GM18858 (cell line): ENCODE measurements at regions not wholly inside any gene's neighbourhood (a gene's known extent, or its start where the extent isn't known, plus 50 kb on each side); places are given as distances from the start of the nearest gene placed in this dataset.
"Not testable (repeated sequence)": the region's sequence is repeated elsewhere in the genome, so short reads cannot be mapped to it uniquely, and the experiment has no call there.

ENCODE experiments used
- ATAC-seq: cut with Tn5 transposase; IDR thresholded peaks from one replicate; pipeline ENCODE4 v1.9.1; 2021; ENCODE audit not compliant: unreplicated experiment

DNA sequence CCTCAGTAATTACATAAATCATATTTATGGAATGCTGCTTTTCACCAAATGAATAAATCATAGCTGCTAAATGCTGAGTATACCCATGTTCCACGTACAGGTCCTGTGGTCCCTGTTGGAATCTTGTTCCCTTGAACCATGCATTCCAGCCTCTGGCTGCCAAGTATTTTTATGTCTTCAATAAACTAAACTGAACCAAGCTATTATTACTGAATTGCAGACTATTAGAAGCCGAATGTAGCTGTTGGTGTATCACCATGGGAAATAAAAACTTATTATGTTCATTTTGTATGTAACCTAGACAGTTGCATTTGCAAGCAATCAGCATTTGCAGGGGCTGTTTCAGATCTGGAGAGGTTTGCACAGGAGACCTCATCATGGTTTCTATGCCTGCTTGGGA, 362.4 kb downstream of the ADCYAP1 start:
- ATAC-seq, result no peak

DNA sequence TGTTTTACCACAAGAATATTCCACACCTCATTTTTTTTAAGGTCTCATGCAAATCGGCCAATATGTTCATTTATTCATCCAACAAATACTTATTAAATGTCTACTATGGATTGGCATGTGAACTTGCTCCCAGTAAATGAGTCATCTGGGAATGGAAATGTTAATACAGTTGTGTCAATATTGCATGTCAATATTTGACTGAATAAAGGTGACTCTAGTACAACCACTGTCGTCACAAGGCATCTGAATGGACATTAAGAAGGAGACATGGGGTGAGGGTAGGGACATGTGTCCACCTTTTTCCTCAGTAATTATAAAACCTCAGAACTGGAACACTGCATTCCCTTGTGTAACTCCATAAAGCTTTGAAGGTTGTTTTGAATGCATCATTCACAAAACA, 365.4 kb downstream of the ADCYAP1 start:
- no peak for ATAC-seq

DNA sequence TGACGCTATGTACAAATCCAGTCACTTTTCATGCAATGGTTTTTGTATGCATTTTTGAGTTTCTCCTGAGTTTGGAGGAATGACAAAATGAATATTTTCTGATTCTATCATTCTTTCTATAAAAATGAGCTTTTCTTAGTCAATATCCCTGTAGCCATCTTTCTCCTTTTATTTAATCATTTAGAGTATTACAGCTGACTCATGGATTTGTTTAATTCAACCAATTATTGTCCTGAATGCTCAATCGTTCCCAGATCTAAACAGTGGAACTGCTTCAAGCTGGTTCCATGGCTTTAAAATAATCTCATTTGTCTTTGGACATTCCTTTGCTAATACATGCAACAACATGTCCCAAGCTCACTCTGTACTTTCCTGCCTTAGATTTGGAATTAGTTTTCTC, 368.8 kb downstream of the ADCYAP1 start:
- ATAC-seq, result no peak

DNA sequence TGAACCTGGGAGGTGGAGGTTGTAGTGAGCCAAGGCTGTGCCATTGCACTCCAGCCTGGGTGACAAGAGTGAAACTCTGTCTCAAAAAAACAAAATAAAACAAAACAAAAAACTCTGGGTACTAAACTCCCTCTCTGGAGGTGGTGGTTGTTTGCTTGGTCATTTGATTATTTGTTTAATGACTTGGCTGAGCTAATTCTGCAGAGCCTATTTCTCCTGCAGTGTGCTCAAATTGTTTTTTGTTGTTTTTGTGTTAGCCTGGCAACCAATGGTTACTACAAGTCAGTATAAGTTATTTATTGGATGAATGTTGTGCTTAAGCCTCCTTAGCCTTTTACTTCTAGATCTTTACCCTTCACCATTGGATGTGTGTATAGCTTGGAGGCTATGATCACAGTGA, 387.5 kb downstream of the ADCYAP1 start:
- no peak for ATAC-seq

DNA sequence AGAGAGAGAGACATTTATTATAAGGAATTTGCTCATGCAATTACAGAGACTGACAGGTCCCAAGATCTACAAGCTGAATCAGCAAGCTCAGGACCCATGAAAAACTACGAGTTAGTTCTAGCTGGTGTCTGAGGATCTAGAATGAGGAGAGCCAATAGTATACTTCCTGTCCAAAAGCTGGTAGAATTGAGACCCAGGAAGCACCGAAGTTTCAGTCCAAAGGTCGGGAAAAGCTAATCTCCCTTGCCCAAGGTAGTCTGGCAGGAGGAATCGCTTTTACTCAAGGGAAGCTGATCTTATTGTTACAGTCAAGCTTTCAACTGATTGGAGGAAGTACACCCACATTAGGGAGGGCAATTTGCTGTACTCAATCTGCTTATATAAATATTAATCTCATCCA, 389.6 kb downstream of the ADCYAP1 start:
- ATAC-seq, result no peak

DNA sequence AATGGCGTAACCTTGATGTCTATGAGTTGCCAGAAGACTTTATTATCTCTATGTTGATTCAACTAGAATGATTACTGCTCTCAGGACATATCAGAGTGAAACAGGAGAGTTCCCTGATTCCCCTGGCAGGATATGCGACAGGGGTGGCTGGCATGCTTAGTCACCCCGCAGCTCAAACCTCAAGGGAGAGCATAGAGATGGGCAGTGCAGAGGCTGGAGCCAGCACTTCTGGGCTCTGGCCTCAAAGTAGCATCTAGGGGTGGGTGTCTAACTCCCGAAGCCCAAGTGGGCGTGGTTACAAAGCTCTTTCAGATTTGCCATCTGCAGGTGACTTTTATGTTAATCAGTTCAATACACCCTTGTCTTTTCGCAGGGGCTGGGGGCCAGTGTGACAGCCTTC, 391.6 kb downstream of the ADCYAP1 start:
- ATAC-seq, result no peak

DNA sequence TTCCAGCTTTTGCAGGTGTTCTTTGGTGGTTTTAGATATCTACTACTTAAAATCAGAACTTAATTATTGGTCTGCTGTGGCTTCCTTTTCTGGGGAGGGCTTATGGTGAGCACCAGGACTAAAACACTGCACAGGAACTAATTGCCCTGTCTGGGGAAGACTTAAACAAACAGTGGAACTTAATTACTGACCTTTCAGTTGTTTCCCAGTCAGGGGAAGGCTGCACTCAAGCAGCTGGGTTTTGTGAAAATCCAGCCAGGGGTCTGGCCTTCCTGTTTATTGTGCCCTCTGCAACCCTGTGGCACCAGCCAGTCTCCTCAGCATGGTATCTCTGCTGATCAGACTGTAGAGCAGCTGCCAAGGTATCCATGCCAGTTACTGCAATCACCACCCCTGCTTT, 398.2 kb downstream of the ADCYAP1 start:
- ATAC-seq, result no peak

DNA sequence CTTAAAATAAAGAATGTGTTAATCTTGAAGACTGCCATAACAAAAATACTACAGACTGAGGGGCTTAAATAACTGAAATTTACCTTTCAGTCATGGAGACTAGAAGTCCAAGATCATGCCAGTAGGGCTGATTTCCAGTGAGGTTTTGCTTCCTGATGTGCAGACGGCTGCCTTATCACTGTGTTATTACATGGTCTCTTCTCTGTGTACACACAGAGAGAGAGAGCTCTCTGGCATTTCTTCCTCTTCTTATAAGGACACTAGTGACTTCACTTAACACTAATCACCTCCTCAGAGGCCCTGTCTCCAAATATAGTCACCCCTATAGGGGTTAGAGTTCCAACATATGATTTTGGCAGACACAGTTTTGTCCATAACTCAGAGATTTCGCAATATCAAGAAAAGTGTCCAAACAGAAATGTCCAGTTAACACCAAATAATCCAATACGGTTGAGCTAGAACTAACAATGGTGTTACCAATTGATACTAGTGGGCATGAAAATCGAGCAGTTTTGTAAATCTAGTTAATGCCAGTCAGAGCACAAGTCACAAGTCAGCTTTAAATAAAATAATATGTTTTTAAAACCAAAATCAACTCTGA, 399.8 kb downstream of the ADCYAP1 start:
- no peak for ATAC-seq

DNA sequence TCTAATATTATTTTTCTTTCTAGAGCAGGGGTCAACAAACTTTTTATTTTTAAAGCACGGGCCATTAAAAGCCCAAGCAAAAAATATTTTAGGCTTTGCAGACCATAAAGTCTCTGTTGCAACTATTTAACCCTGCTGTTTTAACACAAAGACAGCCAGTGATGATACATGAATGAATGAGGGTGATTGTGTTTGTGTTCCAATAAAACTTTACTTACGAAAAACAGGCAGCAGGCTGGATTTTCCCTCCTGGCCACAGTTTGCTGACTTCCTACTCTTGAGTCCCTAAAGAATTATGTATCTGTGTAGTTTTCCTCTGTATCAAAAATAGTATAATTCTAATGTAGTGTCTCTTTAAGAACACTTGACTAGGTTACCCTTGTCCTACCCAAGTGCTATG, 402.0 kb downstream of the ADCYAP1 start:
- no peak for ATAC-seq

DNA sequence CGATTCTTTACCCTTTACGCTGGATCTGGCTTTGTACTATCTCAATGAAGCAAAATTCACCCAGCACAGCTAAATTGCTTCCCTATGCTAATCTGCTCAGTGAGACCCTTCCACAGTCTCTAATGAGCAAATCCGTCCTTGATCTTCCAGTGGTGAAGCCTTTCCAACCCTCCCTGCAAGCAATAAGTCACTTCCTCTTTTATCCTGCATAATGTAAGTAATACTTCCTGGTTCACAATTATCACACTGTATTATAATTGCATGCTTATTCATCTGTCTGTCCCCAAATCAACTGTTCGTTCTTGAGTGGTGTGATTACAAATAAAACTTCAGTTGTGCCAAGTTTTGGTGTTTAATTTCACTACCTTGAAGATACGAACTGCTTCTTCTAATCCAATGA, 404.0 kb downstream of the ADCYAP1 start:
- ATAC-seq, result no peak

DNA sequence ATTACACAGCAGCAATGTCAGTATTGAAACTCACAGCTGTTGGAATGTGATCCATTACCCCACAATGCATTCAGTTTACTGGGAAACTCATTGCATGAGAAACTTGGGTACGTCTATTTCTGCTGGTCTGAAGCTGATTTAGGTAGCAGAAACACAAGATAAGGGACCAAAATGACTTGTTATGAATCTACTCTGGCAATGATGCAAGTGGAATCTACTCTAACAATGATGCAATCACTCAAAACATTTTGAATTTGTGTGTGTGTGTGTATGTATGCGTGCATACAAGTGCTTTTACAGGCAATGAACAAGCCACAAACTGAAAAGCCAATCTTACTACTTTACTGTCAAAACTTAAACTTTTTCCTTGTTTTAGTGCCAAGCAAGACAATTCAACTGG, 406.7 kb downstream of the ADCYAP1 start:
- ATAC-seq, result no peak

DNA sequence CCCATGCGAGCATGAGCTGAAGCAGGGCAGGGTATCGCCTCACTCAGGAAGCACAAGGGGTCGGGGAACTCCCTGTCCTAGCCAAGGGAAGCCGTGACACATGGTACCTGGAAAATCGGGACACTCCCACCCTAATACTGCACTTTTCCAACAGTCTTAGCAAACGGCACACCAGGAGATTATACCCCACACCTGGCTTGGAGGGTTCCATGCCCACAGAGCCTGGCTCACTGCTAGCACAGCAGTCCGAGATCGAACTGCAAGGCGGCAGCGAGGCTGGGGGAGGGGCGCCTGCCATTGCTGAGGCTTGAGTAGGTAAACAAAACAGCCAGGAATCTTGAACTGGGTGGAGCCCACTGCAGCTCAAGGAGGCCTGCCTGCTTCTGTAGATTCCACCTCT, 430.7 kb downstream of the ADCYAP1 start:
- ATAC-seq, result not testable (repeated sequence)

DNA sequence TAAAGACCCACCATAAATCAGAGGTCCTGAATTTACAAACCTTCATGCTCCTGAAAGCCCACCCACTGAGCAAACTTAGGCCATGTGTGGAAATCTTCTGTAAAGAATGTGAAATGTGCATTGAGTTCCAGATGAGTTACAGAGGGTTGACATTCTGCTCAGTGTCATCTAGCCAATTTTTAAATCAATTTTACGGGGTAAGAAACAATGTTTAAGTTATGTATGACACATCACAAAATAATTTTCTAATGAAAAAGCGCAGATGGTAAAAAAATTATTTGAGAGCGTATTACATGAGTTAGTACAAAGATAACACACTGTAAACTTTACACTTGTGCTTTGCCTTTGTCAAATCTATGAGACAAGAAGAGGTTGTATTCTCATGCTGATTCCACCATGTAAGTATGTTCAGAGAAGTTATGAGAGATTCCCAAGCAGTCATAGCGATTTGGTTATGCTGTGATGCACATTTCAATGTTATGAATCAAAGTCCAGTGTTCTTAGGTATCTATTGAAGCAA, 446.3 kb downstream of the ADCYAP1 start:
- no peak for ATAC-seq

DNA sequence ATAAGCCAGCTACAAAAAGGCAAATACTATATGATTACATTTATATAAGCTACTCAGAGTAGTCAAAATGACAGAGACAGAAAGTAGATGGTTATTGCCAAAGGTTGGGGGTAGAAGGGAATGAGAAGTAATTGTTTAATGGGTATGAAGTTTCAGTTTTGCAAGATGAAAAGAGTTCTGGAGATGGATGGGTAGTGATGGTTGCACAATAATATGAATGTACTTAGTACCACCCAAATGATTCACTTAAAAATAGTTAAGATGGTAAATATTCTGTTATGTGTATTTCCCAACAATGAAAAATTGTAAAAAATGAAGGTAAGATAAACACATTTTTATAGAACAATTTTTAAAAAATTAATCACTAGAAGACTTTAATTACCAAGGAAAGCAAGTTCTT, 448.4 kb downstream of the ADCYAP1 start:
- ATAC-seq, result no peak

DNA sequence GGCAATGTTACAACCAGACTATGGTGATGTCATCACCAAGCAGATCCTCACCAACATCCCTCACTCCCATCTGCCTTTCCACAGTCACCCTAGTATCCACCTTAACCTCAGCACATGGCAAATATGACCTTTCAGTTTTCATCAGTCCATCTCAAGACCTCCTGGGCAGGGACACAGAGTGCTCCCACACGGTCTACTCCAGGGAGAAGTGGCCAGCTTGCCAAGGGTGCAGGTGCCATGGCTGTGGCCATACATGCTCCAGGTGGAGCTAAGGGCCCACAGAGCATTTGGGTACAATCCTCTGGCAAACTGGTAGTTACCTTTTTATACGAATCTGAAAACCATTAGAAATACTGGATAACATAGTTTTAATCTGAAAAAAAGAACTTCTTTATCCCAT, 453.1 kb downstream of the ADCYAP1 start:
- no peak for ATAC-seq

DNA sequence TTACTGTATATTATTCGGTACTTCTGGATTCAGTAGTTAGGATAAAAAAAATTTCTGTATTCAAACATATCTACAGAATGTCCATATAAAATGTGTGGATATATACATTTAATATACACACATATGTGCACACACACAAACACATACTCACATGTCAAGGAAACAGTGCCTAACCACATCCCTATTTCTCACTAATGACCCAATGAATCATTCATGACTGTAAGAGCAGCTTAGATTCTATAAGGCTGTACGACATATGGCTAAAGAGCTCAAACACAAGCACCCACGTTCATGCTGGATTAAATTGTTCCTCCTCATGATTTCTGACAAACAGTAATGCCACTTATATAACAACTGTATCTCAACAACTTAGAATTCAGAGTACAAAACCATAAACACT, 457.3 kb downstream of the ADCYAP1 start:
- ATAC-seq, result no peak

DNA sequence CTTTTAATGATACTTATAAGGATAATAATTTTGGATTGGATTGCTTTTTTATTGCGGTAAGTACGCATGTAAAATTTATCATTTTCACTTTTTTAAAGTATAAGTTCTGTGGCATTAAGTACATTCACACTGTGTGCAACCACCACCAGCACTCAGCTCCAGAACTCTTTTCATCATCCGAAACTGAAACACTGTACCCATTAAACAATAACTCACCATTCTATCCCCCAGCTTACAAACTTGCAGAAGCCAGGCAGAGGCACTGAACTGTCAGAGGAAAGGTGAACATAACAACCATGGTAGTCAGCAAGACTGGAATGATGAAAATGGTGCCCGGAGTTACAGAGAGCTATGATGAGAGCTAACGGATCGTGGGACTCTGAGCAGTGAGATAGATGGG, 465.9 kb downstream of the ADCYAP1 start:
- ATAC-seq, result no peak

DNA sequence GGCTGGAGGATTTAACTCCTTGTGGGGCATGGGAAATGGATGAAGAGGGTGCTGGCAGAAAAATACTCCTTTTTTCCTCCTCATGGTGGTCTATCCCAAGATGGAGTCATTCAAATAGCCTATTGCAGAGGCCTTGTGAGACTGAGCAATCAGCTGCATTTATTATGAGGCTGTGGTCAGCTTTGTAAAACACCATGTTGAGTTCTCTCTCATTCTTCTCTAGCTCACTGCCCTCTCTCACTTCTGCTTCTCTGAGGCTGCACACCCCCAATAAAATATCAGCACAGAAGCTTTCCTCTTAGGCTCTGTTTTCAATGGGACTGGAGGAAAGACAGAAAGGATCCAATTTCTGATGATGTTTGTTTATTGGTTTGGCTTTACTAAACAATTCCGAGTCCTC, 467.1 kb downstream of the ADCYAP1 start:
- ATAC-seq, result no peak

DNA sequence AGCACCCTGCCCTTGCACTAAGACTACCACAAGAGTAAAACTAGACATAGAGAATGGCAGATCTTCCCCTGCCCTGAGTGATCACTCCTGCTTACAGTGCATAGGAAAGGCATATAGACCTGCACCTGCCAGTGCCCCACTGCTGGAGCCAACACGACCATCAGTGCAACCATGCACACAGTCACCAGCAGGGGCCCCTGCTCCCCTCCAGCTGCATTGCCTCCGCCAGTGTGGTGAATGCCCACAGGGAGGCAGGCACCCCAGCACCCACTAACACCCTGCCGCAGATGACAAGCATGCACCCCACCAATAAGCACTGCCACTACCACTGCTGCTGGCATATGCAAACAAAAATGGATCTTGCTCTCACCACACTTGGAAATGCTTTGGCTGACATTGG, 478.8 kb downstream of the ADCYAP1 start:
- no peak for ATAC-seq

DNA sequence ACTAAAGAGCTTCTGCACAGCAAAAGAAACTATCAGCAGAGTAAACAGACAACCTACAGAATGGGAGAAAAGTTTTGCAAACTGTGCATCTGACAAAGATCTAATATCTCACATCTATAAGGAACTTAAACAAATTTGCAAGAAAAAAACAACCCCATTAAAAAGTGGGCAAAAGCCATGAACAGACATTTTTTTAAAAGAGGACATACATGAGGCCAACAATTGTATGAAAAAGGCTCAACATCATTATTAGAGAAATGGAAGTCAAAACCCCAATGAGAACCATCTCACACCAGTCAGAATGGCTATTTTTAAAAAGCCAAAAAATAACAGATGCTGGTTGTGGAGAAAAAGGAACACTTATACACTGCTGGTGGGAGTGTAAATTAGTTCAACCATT, 483.8 kb downstream of the ADCYAP1 start:
- ATAC-seq, result not testable (repeated sequence)

DNA sequence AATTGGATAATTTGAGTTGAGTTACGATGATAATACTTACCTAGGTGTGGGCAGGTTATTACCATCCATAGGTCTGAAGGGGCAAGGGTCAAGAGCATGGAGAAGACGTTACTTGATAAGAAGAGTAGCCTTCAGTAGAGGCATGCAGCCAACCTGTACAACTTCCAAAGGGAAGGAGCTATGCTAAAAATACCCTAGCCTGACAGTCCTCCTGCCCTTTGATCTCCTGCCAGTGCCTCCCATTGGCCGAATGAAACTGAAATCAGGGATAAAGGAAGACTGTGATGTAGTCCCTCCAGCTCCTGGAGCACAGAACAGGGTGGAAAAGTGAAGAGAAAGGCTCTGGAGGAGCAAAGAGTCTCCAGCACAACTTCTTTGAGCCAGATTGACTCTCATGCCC, 487.4 kb downstream of the ADCYAP1 start:
- no peak for ATAC-seq

DNA sequence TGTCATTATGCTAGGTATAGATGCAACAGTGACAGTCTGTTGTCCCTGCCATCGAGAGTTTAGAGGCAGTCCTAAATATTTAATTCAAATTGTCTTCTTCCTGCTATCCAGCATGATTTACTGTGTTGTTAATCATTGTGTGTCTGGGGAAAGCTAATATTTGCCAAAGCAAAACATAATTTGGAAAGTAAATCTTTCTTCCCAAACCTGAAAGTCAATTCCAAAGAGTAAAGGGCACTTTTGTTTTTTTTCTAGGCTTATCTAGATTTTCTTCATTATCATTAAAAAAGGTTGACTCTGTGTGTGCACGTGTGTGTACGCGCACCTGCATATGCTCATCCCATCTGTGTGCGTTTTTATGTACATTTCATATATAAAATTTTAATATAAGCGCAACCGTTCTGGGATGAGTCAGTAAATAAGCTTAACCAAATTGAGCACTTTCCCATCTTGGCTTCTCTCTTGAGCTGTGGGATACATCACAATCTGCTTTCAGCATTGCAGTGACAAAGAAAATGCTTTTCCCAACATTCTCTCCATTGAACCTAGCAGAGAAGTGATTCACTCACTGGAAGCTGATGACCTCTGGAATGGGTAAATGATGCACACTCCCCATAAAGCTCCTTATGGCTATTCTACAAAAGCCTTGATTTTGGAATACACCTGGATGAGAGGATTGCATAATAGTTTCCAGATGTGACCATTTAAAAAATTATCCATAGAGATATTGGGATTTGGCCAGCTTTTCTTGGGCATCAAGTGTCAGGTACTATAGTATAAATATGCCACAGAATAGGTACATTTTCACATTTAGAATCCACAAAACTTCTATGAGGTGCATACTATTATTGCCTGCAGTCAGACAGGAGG, 488.4 kb downstream of the ADCYAP1 start:
- no peak for ATAC-seq

DNA sequence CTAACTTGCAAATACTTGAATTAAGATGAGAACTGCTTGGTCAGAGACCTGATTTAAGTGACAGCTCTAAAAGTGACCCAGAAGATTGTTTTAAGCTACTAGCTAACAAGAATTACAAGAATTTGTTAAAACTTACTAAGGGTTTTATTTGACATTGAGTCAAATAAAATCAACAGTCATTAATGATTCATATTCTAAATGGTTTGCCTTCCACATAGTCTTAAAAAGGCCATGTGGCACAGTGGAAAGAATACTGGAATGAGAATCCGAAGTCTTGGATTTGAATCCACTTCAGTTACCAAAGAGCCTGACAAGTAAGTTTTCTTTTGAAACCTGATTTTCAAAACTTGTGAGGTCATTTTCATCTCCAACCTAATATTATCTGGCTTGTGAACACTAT, 489.3 kb downstream of the ADCYAP1 start:
- ATAC-seq, result no peak
